MM.1S (cell line): ENCODE measurements at regions not wholly inside any gene's neighbourhood (a gene's known extent, or its start where the extent isn't known, plus 50 kb on each side); places are given as distances from the start of the nearest gene placed in this dataset.

Experiments
- DNase-seq: peaks from one replicate; pipeline ENCODE4 v3.0.0-alpha.2; 2015
- H2AFZ ChIP-seq: fragments of 300-600 bp; sonication (generic); 2 replicates; pipeline ENCODE4 v1.6.0; 2016; ENCODE audit warnings: antibody characterized with exemption, low read length
- H3F3A ChIP-seq: fragments of 300-600 bp; sonication (generic); 2 replicates; pipeline ENCODE4 v1.6.1; 2016; ENCODE audit warnings: mild to moderate bottlenecking, antibody characterized with exemption, low read length, moderate library complexity, mixed read lengths; ENCODE audit not compliant: insufficient read depth
- H3K27ac ChIP-seq: fragments of 300-600 bp; sonication (generic); 2 replicates; pipeline ENCODE4 v1.5.1; 2016; ENCODE audit warnings: mild to moderate bottlenecking, low read length
- H3K27me3 ChIP-seq: fragments of 300-600 bp; sonication (generic); replicated peaks from 2 replicates; pipeline ENCODE4 v1.6.0; 2016; ENCODE audit warnings: low read length; ENCODE audit not compliant: insufficient read depth
- H3K36me3 ChIP-seq: fragments of 300-600 bp; sonication (generic); replicated peaks from 2 replicates; pipeline ENCODE4 v1.6.1; 2016; ENCODE audit warnings: mild to moderate bottlenecking, low read length, mixed read lengths; ENCODE audit not compliant: insufficient read depth
- H3K4me1 ChIP-seq: fragments of 300-600 bp; sonication (generic); 2 replicates; pipeline ENCODE4 v1.6.1; 2016; ENCODE audit warnings: low read length, mixed read lengths
- H3K4me2 ChIP-seq: fragments of 300-600 bp; sonication (generic); 2 replicates; pipeline ENCODE4 v1.6.0; 2016; ENCODE audit warnings: low read depth, low read length
- H3K4me3 ChIP-seq: fragments of 300-600 bp; sonication (generic); 2 replicates; pipeline ENCODE4 v1.5.1; 2016; ENCODE audit warnings: low read length, mixed read lengths
- H3K79me2 ChIP-seq: fragments of 300-600 bp; sonication (generic); 2 replicates; pipeline ENCODE4 v1.6.1; 2016; ENCODE audit warnings: mixed run types, low read length, mixed read lengths
- H3K9ac ChIP-seq: fragments of 300-600 bp; sonication (generic); 2 replicates; pipeline ENCODE4 v1.6.1; 2016; ENCODE audit warnings: low read length, mixed read lengths
- H3K9me2 ChIP-seq: fragments of 300-600 bp; sonication (generic); replicated peaks from 2 replicates; pipeline ENCODE4 v1.6.1; 2016; ENCODE audit warnings: mild to moderate bottlenecking, low read length, mixed read lengths; ENCODE audit not compliant: insufficient read depth
- H3K9me3 ChIP-seq: fragments of 300-600 bp; sonication (generic); replicated peaks from 2 replicates; pipeline ENCODE4 v1.6.1; 2016; ENCODE audit warnings: mild to moderate bottlenecking, low read length, mixed read lengths; ENCODE audit not compliant: insufficient read depth
- H4K20me1 ChIP-seq: fragments of 300-600 bp; sonication (generic); 2 replicates; pipeline ENCODE4 v1.6.1; 2016; ENCODE audit warnings: mild to moderate bottlenecking, low read length, moderate library complexity, mixed read lengths; ENCODE audit not compliant: insufficient read depth
- CTCF ChIP-seq: fragments of 300-600 bp; sonication (generic); IDR thresholded peaks from 2 replicates; pipeline ENCODE4 v1.5.1; 2016; ENCODE audit warnings: antibody characterized with exemption, low read length, mixed read lengths
- EZH2 ChIP-seq: fragments of 300-600 bp; sonication (generic); optimal IDR thresholded peaks from 2 replicates; pipeline ENCODE3; 2017; ENCODE audit warnings: low read depth, mild to moderate bottlenecking, antibody characterized with exemption, low read length, mixed read lengths
- EZH2phosphoT487 ChIP-seq: fragments of 300-600 bp; sonication (generic); IDR thresholded peaks from 2 replicates; pipeline ENCODE4 v1.6.1; 2018; ENCODE audit warnings: antibody characterized with exemption, low read length

- no peak overlapping the region for H2AFZ ChIP-seq
- H3K4me2 ChIP-seq, result no peak overlapping the region
- H3F3A ChIP-seq, result no peaks in the 10 kb centered on the region
- no peaks in the 10 kb centered on the region for H3K36me3 ChIP-seq
- H4K20me1 ChIP-seq, result no peaks in the 10 kb centered on the region
- no peak for DNase-seq
- no peaks in the 10 kb centered on the region for H3K9me3 ChIP-seq
- no peaks in the 10 kb centered on the region for H3K79me2 ChIP-seq
- H3K9ac ChIP-seq, result no peak overlapping the region
- no peaks in the 10 kb centered on the region for H3K27me3 ChIP-seq
- no peak overlapping the region for H3K27ac ChIP-seq
- H3K9me2 ChIP-seq, result no peaks in the 10 kb centered on the region
- no peaks in the 10 kb centered on the region for H3K4me1 ChIP-seq
- no peak overlapping the region for H3K4me3 ChIP-seq
- TF ChIP-seq EZH2 (no peak), EZH2phosphoT487 (no peak), CTCF (no peak)
Measured at GRCh38 chr3:31295150-31295765, 237.5 kb upstream of the STT3B start.

GRCh38 chr3:31297726-31298298 is 234.9 kb upstream of the STT3B start:
- no peak overlapping the region for H3K9ac ChIP-seq
- no peaks in the 10 kb centered on the region for H3K9me2 ChIP-seq
- H3F3A ChIP-seq, result no peaks in the 10 kb centered on the region
- no peak overlapping the region for H3K4me3 ChIP-seq
- no peak overlapping the region for H3K27ac ChIP-seq
- H3K27me3 ChIP-seq, result no peaks in the 10 kb centered on the region
- H3K4me2 ChIP-seq, result no peak overlapping the region
- no peak overlapping the region for H2AFZ ChIP-seq
- H3K4me1 ChIP-seq, result no peaks in the 10 kb centered on the region
- no peaks in the 10 kb centered on the region for H4K20me1 ChIP-seq
- H3K36me3 ChIP-seq, result no peaks in the 10 kb centered on the region
- TF ChIP-seq CTCF (no peak), EZH2phosphoT487 (no peak), EZH2 (no peak)
- H3K9me3 ChIP-seq, result no peaks in the 10 kb centered on the region
- no peak for DNase-seq
- H3K79me2 ChIP-seq, result no peaks in the 10 kb centered on the region

DNA sequence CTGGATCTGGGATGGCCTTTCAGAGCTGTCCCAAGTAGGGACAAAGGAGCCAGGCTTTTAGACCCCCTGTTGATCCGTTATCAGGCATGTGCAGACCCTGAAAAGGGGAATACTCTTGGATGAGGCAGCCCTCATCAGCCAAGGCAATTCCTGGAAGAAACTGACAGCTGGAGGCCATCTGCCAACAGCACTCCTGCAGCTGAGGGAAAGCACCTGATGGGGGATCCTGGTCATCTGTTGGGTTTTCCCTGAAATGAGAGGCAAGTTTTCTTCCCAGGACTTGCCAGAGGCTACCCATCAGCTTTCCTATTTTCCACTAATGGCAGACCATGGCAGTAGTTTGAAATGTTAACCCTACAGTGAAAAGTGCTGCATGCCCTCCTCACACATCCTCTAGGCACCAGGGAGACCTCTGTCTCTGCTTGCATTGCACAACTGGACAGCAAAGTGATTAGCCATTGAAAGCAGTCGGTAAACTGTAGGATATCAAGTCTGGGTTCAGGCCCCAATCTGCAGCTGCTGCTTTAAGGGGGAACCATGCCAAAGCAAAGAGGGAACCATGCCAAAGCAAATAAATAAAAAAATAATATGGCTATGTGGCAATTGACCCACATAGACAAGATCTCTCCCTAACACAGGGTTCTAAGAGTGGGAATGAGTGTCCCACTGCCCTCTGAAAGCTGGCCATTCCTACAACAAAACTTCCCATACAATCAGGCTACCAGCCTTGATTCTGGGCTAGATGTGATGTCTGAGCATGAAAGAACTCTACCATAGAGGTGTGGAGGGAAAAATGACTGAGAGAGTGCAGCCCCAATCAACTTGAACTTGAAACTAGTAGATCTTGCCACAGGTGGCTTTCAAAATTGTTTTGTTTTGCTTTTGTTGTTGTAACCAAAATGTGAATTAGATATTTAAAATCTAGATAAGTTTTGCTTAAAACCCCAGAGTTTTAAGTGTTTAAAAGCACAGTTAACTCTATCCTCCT is 232.0 kb upstream of the STT3B start:
- Histone ChIP-seq H4K20me1 (no peaks in the 10 kb centered on the region), H3K9ac (no peak overlapping the region), H3K4me2 (no peak overlapping the region), H3K4me3 (no peak overlapping the region), H2AFZ (no peak overlapping the region), H3K36me3 (no peaks in the 10 kb centered on the region), H3K9me2 (no peaks in the 10 kb centered on the region), H3K27ac (no peak overlapping the region), H3K9me3 (no peaks in the 10 kb centered on the region), H3F3A (no peaks in the 10 kb centered on the region), H3K4me1 (no peaks in the 10 kb centered on the region), H3K27me3 (no peaks in the 10 kb centered on the region), H3K79me2 (no peaks in the 10 kb centered on the region)
- no peak for DNase-seq
- TF ChIP-seq CTCF (no peak), EZH2 (no peak), EZH2phosphoT487 (no peak)
